ENCODE measurements at regions not wholly inside any gene's neighbourhood (a gene's known extent, or its start where the extent isn't known, plus 50 kb on each side); places are given as distances from the start of the nearest gene placed in this dataset.
"Not testable (repeated sequence)": the region's sequence is repeated elsewhere in the genome, so short reads cannot be mapped to it uniquely, and the experiment has no call there.

DNA sequence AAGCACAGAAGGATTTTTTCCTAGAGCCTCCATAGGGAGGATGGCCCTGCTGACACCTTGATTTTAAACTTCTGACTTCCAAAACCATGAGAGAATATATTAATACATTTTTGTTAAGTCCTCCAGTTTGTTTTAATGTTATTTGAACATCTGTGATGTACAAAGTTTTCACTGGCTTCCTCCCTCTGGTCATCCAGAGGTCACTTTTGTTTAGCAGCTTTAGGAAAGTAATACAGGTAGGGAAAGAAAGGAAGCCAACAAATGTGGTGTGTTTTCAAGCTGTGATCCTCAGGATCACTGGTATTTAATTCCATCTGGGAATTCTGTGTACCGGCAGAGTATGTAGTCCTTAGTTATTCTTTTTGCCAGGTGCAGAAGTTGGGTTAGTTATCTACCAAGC lies 488.8 kb upstream of the ATXN8OS start (continued):
- TF ChIP-seq, protein P1, sequence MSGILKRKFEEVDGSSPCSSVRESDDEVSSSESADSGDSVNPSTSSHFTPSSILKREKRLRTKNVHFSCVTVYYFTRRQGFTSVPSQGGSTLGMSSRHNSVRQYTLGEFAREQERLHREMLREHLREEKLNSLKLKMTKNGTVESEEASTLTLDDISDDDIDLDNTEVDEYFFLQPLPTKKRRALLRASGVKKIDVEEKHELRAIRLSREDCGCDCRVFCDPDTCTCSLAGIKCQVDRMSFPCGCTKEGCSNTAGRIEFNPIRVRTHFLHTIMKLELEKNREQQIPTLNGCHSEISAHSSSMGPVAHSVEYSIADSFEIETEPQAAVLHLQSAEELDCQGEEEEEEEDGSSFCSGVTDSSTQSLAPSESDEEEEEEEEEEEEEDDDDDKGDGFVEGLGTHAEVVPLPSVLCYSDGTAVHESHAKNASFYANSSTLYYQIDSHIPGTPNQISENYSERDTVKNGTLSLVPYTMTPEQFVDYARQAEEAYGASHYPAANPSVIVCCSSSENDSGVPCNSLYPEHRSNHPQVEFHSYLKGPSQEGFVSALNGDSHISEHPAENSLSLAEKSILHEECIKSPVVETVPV (CRISPR knock-in tag; IDR thresholded peaks at IDR 0.05): no peak
- TF ChIP-seq BACH2 (CRISPR knock-in tag; IDR thresholded peaks at IDR 0.05; ENCODE audit: borderline replicate concordance): no peak

DNA sequence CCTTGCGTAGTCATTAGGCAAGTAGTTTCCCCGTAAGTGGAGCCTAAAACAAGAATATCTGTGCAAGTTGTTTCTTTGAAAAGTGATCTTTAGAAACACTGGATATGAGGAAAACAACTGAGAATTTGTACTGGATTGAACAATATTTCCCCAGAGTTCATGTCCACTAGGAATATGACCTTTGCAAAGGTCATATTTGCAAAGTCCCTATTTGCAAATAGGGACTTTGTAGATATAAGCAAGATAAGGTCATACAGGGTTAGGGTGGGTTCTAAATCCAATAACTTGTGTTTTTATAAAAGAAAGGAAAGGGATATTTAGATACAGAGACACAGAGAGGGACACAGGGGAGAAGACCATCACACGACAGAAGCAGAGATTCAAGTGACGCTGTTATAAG lies 489.2 kb upstream of the ATXN8OS start:
- TF ChIP-seq ZFP3 (CRISPR knock-in tag; IDR thresholded peaks at IDR 0.05): no peak
- no peak for TF ChIP-seq OSR1 (CRISPR knock-in tag; IDR thresholded peaks at IDR 0.05)
- TF ChIP-seq BACH2 (CRISPR knock-in tag; IDR thresholded peaks at IDR 0.05; ENCODE audit: borderline replicate concordance): no peak
- no peak for TF ChIP-seq ZNF8 (CRISPR knock-in tag; IDR thresholded peaks at IDR 0.05)
- TF ChIP-seq, protein P2, sequence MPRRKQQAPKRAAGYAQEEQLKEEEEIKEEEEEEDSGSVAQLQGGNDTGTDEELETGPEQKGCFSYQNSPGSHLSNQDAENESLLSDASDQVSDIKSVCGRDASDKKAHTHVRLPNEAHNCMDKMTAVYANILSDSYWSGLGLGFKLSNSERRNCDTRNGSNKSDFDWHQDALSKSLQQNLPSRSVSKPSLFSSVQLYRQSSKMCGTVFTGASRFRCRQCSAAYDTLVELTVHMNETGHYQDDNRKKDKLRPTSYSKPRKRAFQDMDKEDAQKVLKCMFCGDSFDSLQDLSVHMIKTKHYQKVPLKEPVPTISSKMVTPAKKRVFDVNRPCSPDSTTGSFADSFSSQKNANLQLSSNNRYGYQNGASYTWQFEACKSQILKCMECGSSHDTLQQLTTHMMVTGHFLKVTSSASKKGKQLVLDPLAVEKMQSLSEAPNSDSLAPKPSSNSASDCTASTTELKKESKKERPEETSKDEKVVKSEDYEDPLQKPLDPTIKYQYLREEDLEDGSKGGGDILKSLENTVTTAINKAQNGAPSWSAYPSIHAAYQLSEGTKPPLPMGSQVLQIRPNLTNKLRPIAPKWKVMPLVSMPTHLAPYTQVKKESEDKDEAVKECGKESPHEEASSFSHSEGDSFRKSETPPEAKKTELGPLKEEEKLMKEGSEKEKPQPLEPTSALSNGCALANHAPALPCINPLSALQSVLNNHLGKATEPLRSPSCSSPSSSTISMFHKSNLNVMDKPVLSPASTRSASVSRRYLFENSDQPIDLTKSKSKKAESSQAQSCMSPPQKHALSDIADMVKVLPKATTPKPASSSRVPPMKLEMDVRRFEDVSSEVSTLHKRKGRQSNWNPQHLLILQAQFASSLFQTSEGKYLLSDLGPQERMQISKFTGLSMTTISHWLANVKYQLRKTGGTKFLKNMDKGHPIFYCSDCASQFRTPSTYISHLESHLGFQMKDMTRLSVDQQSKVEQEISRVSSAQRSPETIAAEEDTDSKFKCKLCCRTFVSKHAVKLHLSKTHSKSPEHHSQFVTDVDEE (CRISPR knock-in tag; IDR thresholded peaks at IDR 0.05): no peak
- no peak for ATAC-seq

DNA sequence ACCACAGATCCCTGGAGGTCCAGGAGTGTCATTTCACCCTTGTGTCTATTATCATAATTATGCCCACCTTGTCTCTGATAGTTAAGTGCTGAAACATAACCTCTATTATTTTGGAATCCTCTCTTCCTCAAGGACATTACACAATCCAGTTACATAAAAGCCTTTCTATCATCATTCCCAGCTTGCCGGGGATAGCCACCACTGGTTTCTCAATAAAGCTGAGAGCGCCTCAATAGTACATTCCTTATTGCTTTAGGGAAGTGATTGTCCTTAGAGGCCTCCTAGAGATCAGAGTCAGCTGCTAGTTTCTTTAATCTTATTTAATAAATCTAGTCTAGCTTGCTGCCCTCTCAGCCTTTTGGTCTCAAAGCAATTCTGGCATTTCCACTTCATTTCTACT lies 490.0 kb upstream of the ATXN8OS start:
- ATAC-seq: no peak
- no peak for TF ChIP-seq CSDC2 (CRISPR knock-in tag; IDR thresholded peaks at IDR 0.05)
- no peak for TF ChIP-seq ZNF8 (CRISPR knock-in tag; IDR thresholded peaks at IDR 0.05)
- no peak for TF ChIP-seq ZNF565 (CRISPR knock-in tag; conservative IDR thresholded peaks at IDR 0.05; ENCODE audit: low read depth)

DNA sequence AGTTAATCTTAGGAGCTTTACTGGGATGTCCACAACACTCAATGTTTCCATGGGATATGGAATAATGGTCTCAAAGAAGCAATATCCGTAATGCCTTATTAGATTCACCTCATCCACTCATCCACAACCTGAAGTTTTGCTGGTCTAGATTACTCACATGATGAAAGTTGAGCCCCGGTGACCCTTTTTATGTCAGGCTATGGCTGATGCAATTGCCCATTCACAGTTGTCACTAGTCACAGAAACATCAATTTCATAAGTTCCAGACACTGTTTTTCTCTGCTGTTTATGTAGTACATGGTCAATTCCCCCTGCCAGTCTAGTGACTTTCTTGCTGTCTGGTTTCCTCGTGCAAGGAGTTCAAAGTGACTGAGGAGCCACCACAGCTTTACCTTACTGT lies 491.2 kb upstream of the ATXN8OS start:
- ATAC-seq: no peak
- TF ChIP-seq ZNF8 (CRISPR knock-in tag; IDR thresholded peaks at IDR 0.05) (no peak), ZC3H10 (CRISPR knock-in tag; IDR thresholded peaks at IDR 0.05) (no peak), ARNTL (CRISPR knock-in tag; IDR thresholded peaks at IDR 0.05; ENCODE audit: borderline replicate concordance, low read depth) (no peak), GLIS3 (CRISPR knock-in tag; IDR thresholded peaks at IDR 0.05) (no peak), CSDC2 (CRISPR knock-in tag; IDR thresholded peaks at IDR 0.05) (no peak), PPARA (CRISPR knock-in tag; IDR thresholded peaks at IDR 0.05; ENCODE audit: borderline replicate concordance) (no peak), ISL1 (CRISPR knock-in tag; IDR thresholded peaks at IDR 0.05) (no peak), RARB (CRISPR knock-in tag; IDR thresholded peaks at IDR 0.05) (no peak), TOX (CRISPR knock-in tag; IDR thresholded peaks at IDR 0.05; ENCODE audit: borderline replicate concordance) (no peak), ZNF70 (CRISPR knock-in tag; IDR thresholded peaks at IDR 0.05) (no peak), ESRRG (CRISPR knock-in tag; IDR thresholded peaks at IDR 0.05) (no peak), TCF4 (CRISPR knock-in tag; IDR thresholded peaks at IDR 0.05; ENCODE audit: borderline replicate concordance) (no peak)
- TF ChIP-seq, protein P3, sequence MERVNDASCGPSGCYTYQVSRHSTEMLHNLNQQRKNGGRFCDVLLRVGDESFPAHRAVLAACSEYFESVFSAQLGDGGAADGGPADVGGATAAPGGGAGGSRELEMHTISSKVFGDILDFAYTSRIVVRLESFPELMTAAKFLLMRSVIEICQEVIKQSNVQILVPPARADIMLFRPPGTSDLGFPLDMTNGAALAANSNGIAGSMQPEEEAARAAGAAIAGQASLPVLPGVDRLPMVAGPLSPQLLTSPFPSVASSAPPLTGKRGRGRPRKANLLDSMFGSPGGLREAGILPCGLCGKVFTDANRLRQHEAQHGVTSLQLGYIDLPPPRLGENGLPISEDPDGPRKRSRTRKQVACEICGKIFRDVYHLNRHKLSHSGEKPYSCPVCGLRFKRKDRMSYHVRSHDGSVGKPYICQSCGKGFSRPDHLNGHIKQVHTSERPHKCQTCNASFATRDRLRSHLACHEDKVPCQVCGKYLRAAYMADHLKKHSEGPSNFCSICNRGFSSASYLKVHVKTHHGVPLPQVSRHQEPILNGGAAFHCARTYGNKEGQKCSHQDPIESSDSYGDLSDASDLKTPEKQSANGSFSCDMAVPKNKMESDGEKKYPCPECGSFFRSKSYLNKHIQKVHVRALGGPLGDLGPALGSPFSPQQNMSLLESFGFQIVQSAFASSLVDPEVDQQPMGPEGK (CRISPR knock-in tag; IDR thresholded peaks at IDR 0.05; ENCODE audit: borderline replicate concordance): no peak
- TF ChIP-seq, protein P1 (CRISPR knock-in tag; IDR thresholded peaks at IDR 0.05): no peak

DNA sequence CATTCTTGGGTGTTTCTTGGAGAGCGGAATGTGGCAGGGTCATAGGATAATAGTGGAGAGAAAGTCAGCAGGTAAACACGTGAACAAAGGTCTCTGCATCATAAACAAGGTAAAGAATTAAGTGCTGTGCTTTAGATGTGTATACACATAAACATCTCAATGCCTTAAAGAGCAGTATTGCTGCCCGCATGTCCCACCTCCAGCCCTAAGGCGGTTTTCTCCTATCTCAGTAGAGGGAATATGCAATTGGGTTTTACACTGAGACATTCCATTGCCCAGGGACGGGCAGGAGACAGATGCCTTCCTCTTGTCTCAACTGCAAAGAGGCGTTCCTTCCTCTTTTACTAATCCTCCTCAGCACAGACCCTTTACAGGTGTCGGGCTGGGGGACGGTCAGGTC lies 492.6 kb upstream of the ATXN8OS start:
- not testable (repeated sequence) for ATAC-seq

DNA sequence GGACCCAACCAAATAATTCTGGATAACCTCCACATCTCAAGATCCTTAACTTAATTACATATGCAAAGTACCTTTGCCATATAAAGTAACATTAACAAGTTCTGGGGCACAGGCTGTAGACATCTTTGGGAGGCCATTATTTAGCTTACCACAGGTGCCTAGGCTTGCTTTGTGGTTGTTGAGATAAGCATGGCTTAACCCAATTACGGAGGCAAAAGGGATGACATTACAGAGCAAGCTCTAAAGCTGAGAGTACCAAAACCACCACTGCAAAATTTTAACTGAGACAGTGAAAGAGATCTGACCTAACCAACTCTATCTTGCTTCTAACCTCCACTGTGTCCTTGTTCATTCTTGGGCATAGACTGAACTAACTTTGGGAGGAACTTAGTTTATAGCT lies 502.9 kb upstream of the ATXN8OS start:
- no peak for TF ChIP-seq OSR1 (CRISPR knock-in tag; IDR thresholded peaks at IDR 0.05)
- TF ChIP-seq, protein P3 (CRISPR knock-in tag; IDR thresholded peaks at IDR 0.05; ENCODE audit: borderline replicate concordance): no peak
- TF ChIP-seq SNAI2 (CRISPR knock-in tag; IDR thresholded peaks at IDR 0.05): no peak
- ATAC-seq: no peak
